ENCODE measurements at regions not wholly inside any gene's neighbourhood (a gene's known extent, or its start where the extent isn't known, plus 50 kb on each side); places are given as distances from the start of the nearest gene placed in this dataset.

DNA sequence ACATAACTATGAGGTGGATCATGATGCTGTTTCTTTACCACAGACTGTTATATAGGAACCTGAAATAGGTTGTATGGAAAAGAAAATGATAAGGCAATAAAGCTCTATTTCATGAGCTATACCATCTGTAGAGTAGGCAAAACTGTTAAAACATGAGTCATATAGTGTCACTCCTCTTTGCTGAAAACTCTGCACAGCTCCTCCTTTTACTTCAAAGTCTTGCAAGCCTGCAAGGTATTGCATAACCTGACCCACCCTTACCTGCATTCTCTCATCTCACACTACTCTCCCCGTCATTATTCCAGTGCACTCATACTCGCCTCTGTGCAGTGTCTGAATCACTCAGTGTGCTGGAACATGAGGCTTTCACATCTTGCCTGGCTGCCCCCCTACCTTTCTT lies 790.1 kb downstream of the EFNA5 start:
- H3K27ac ChIP-seq (ENCODE audit: low read depth in 2 of 2, low read length in 1 of 2): no peak overlapping the region
- no peak overlapping the region for H3K4me2 ChIP-seq
- no peaks in the 10 kb centered on the region for H3K36me3 ChIP-seq (replicated peaks in 1 of 2; ENCODE audit: control insufficient read depth in 1 of 2, insufficient read depth in 2 of 2, low read length in 1 of 2)
- no peaks in the 10 kb centered on the region for H3K9me2 ChIP-seq
- TF ChIP-seq TAF1 (IDR thresholded peaks at IDR 0.05; ENCODE audit: borderline replicate concordance, low read depth, low read length): no peak
- TF ChIP-seq FOXJ3 (CRISPR knock-in tag; IDR thresholded peaks at IDR 0.05): no peak
- no peak for TF ChIP-seq MXI1 (IDR thresholded peaks at IDR 0.05; ENCODE audit: low read depth, low read length)
- TF ChIP-seq, protein P1, sequence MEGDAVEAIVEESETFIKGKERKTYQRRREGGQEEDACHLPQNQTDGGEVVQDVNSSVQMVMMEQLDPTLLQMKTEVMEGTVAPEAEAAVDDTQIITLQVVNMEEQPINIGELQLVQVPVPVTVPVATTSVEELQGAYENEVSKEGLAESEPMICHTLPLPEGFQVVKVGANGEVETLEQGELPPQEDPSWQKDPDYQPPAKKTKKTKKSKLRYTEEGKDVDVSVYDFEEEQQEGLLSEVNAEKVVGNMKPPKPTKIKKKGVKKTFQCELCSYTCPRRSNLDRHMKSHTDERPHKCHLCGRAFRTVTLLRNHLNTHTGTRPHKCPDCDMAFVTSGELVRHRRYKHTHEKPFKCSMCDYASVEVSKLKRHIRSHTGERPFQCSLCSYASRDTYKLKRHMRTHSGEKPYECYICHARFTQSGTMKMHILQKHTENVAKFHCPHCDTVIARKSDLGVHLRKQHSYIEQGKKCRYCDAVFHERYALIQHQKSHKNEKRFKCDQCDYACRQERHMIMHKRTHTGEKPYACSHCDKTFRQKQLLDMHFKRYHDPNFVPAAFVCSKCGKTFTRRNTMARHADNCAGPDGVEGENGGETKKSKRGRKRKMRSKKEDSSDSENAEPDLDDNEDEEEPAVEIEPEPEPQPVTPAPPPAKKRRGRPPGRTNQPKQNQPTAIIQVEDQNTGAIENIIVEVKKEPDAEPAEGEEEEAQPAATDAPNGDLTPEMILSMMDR (IDR thresholded peaks at IDR 0.05): no peak
- no peak for TF ChIP-seq NFIC (IDR thresholded peaks at IDR 0.05; ENCODE audit: borderline replicate concordance)
- TF ChIP-seq, protein P2, sequence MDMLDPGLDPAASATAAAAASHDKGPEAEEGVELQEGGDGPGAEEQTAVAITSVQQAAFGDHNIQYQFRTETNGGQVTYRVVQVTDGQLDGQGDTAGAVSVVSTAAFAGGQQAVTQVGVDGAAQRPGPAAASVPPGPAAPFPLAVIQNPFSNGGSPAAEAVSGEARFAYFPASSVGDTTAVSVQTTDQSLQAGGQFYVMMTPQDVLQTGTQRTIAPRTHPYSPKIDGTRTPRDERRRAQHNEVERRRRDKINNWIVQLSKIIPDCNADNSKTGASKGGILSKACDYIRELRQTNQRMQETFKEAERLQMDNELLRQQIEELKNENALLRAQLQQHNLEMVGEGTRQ (IDR thresholded peaks at IDR 0.05; ENCODE audit: borderline replicate concordance, low read depth, low read length): no peak
- no peak for TF ChIP-seq TCF12 (IDR thresholded peaks at IDR 0.05)
- TF ChIP-seq SMC3 (IDR thresholded peaks at IDR 0.05; ENCODE audit: low read depth, low read length): no peak
- TF ChIP-seq EZH2phosphoT487 (IDR thresholded peaks at IDR 0.05; ENCODE audit: borderline replicate concordance, low read depth): no peak
- no peak for TF ChIP-seq NRF1 (IDR thresholded peaks at IDR 0.05; ENCODE audit: low read depth, low read length)
- no peak for TF ChIP-seq FOSL2 (IDR thresholded peaks at IDR 0.05; ENCODE audit: borderline replicate concordance, low read depth)
- no peak for TF ChIP-seq RXRA (IDR thresholded peaks at IDR 0.05; ENCODE audit: borderline replicate concordance, low read depth)
- TF ChIP-seq RFX5 (IDR thresholded peaks at IDR 0.05; ENCODE audit: low read length): no peak
- CTCF ChIA-PET: no interaction called here
- no peaks in the 10 kb centered on the region for H3K4me1 ChIP-seq (ENCODE audit: control insufficient read depth in 1 of 2, insufficient read depth in 2 of 2, low read depth in 1 of 2, low read length in 1 of 2)
- no peaks in the 10 kb centered on the region for H3K79me2 ChIP-seq (ENCODE audit: insufficient read depth)
- WGBS (ENCODE audit: low lambda C conversion rate): 70% methylated on average over 2 of the region's 2 CpGs
- H4K20me1 ChIP-seq (ENCODE audit: insufficient read depth): no peaks in the 10 kb centered on the region
- no peaks in the 10 kb centered on the region for H3K9me3 ChIP-seq
- no peak overlapping the region for H3K4me3 ChIP-seq (ENCODE audit: low read depth in 2 of 2, low read length in 1 of 2)
- H3K27me3 ChIP-seq (ENCODE audit: insufficient read depth): no peaks in the 10 kb centered on the region
- H3F3A ChIP-seq (replicated peaks; ENCODE audit: insufficient read depth): no peaks in the 10 kb centered on the region
- H2AFZ ChIP-seq (ENCODE audit: low read depth): no peak overlapping the region
- POLR2A ChIA-PET: no interaction called here
- no peak for DNase-seq
- H3K9ac ChIP-seq: no peak overlapping the region

DNA sequence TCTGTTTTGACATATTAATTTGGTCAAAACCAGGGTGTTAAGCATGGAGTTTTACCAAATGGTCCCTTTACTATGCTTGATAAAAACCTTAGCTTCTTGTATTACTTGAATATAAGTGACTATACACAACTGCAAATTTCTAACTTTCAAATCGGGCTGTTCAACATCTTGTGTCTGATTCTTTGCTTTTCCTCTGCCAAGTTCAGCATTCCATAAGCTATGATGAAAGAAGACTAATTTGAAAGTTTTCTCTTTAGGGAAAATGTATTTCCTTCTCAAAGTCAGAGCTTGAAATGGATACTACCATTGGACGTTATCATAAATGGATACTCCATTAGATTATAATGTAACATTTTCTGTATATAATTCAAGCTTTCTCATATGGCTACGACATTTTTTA lies 792.9 kb downstream of the EFNA5 start:
- ChIA-PET CTCF (no interaction called here), POLR2A (no interaction called here)
- Histone ChIP-seq H3K27ac (ENCODE audit: low read depth in 2 of 2, low read length in 1 of 2) (no peak overlapping the region), H3K9me3 (no peaks in the 10 kb centered on the region), H3K4me3 (ENCODE audit: low read depth in 2 of 2, low read length in 1 of 2) (no peak overlapping the region), H2AFZ (ENCODE audit: low read depth) (no peak overlapping the region), H3K4me1 (ENCODE audit: control insufficient read depth in 1 of 2, insufficient read depth in 2 of 2, low read depth in 1 of 2, low read length in 1 of 2) (no peaks in the 10 kb centered on the region), H3F3A (replicated peaks; ENCODE audit: insufficient read depth) (no peaks in the 10 kb centered on the region), H3K27me3 (ENCODE audit: insufficient read depth) (no peaks in the 10 kb centered on the region), H3K9me2 (no peaks in the 10 kb centered on the region), H3K79me2 (ENCODE audit: insufficient read depth) (no peaks in the 10 kb centered on the region), H3K4me2 (no peak overlapping the region), H3K9ac (no peak overlapping the region), H4K20me1 (ENCODE audit: insufficient read depth) (no peaks in the 10 kb centered on the region), H3K36me3 (replicated peaks in 1 of 2; ENCODE audit: control insufficient read depth in 1 of 2, insufficient read depth in 2 of 2, low read length in 1 of 2) (no peaks in the 10 kb centered on the region)
- no peak for TF ChIP-seq RFX5 (IDR thresholded peaks at IDR 0.05; ENCODE audit: low read length)
- no peak for TF ChIP-seq FOXJ3 (CRISPR knock-in tag; IDR thresholded peaks at IDR 0.05)
- no peak for TF ChIP-seq YY1 (IDR thresholded peaks at IDR 0.05; ENCODE audit: low read depth)
- TF ChIP-seq CHD2 (IDR thresholded peaks at IDR 0.05; ENCODE audit: low read length, partially characterized antibody): no peak
- TF ChIP-seq EP300 (IDR thresholded peaks at IDR 0.05; ENCODE audit: borderline replicate concordance in 1 of 2, low read depth in 1 of 2, low read length in 1 of 2): no peak
- no peak for TF ChIP-seq SMC3 (IDR thresholded peaks at IDR 0.05; ENCODE audit: low read depth, low read length)
- no peak for TF ChIP-seq RCOR1 (IDR thresholded peaks at IDR 0.05; ENCODE audit: low read length)
- TF ChIP-seq GABPA (IDR thresholded peaks at IDR 0.05; ENCODE audit: low read depth): no peak
- no peak for TF ChIP-seq FOXM1 (IDR thresholded peaks at IDR 0.05; ENCODE audit: low read depth)
- no peak for TF ChIP-seq MXI1 (IDR thresholded peaks at IDR 0.05; ENCODE audit: low read depth, low read length)
- TF ChIP-seq TEAD4 (IDR thresholded peaks at IDR 0.05; ENCODE audit: borderline replicate concordance, insufficient read depth): no peak
- no peak for DNase-seq
- 75% methylated on average over 3 of the region's 3 CpGs for WGBS (ENCODE audit: low lambda C conversion rate)
